Duodenal mucosa (tissue), 2 donors: ENCODE measurements at regions not wholly inside any gene's neighbourhood (a gene's known extent, or its start where the extent isn't known, plus 50 kb on each side); places are given as distances from the start of the nearest gene placed in this dataset.

Experiments used
- H3K27ac ChIP-seq: one replicate; pipeline ENCODE4 v1.7.0; 2013; ENCODE audit warnings: low read depth, low read length
- H3K27me3 ChIP-seq, 2 donors: one replicate each; pipeline ENCODE4 v1.7.0; 2013; ENCODE audit warnings: low read length in 2 of 2, control low read depth in 1 of 2; ENCODE audit not compliant: insufficient read depth in 2 of 2, control insufficient read depth in 1 of 2
- H3K36me3 ChIP-seq, 2 donors: one replicate each; pipeline ENCODE4 v1.7.0; 2013; ENCODE audit warnings: low read length in 2 of 2, control low read depth in 1 of 2; ENCODE audit not compliant: insufficient read depth in 2 of 2, control insufficient read depth in 1 of 2
- H3K4me1 ChIP-seq, 2 donors: one replicate each; pipeline ENCODE4 v1.7.0; 2013; ENCODE audit warnings: low read length in 2 of 2, control low read depth in 1 of 2; ENCODE audit not compliant: insufficient read depth in 2 of 2, control insufficient read depth in 1 of 2
- H3K4me3 ChIP-seq, 2 donors: one replicate each; pipeline ENCODE4 v1.7.0; 2013; ENCODE audit warnings: low read length in 2 of 2, low read depth in 1 of 2
- H3K9ac ChIP-seq, 2 donors: one replicate each; pipeline ENCODE4 v1.7.0; 2013; ENCODE audit warnings: low read length in 2 of 2, low read depth in 1 of 2
- H3K9me3 ChIP-seq, 2 donors: one replicate each; pipeline ENCODE4 v1.7.0; 2013; ENCODE audit warnings: low read length in 2 of 2, control low read depth in 1 of 2; ENCODE audit not compliant: control insufficient read depth in 1 of 2

DNA sequence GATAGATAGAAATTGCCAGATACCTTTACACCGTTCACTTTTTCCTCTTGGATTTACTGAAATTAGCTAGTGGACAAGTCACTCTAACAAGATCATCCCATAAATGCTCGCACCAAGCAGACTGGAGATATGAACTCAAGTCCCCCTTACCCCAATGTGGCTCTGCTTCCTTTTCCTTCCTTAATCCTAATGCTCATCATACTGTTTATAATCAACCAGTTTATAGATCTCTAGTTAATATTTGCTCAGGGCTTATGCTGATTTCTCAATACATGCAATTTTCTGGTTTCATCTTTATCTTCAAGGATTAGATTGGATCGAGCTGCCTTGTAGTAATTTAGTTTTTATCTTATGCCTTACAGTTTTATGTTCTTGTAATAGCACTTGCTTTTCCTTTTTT lies 318.3 kb upstream of the KLHL29 start:
- Histone ChIP-seq H3K9ac (no peak overlapping the region), H3K4me1 (peaks cover 8 to 20% of the 10 kb centered on the region in 2 donors), H3K27me3 (no peaks in the 10 kb centered on the region), H3K27ac (no peak overlapping the region), H3K4me3 (no peak overlapping the region), H3K36me3 (no peaks in the 10 kb centered on the region), H3K9me3 (no peaks in the 10 kb centered on the region)

DNA sequence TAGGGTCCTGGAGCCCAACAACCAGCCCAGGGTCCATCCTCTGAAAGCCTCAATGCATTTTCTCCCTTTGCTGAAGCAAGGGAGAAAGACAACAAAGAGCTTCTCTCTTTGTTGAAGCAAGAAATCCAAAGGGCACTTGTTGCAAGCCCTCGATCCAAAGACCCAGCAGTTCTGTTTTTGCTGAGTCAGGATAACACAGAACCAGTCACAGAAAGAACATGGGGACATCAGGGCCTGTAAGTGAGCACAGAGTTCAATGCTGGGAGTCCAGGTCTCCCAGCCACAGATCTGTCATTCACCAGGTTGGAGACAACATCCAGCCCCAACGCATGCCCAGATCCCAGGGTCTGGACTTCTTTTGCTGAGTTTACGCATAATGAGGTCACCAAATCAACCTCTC lies 315.8 kb upstream of the KLHL29 start:
- Histone ChIP-seq H3K9ac (no peak overlapping the region), H3K27me3 (no peaks in the 10 kb centered on the region), H3K36me3 (no peaks in the 10 kb centered on the region), H3K4me1 (peaks cover 15 to 27% of the 10 kb centered on the region in 2 donors), H3K9me3 (no peaks in the 10 kb centered on the region), H3K27ac (no peak overlapping the region), H3K4me3 (no peak overlapping the region)

DNA sequence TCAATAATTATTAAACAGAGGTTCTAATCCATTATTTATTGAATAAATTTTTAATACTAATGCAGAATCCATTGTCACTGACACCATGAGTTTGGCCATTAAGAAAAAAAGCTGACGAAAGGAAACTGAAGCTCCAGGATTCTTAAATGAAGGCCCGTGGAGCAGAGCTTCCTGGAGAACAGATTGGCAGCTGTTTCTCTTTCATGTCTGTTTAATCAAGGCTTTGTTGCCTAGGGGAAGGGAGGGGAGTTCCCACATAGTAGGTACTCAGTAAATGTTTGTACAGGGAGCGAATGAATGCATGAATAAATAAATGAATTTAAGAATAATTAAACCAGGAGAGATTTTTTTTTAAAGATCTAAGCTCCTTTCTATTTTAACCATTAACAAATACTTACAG lies 315.1 kb upstream of the KLHL29 start:
- H3K27me3 ChIP-seq, result no peaks in the 10 kb centered on the region

DNA sequence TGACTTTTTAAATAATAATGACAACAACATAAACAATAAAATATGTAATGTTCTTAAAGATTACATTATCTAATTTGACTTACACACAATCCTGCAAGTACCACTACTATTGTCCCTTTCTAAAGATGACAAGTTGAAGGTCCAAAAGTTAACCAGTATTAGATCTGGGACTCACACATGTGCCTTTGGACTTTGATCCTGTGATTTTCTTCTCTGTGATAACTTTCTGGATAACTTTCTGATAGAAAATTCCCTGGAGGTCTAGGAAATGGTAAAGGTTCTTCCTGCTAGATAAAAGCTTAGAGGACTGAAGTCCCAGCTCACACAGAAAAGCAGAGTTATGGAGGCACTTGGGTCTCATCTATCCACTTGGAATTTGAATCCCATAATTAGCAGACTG lies 311.9 kb upstream of the KLHL29 start:
- no peaks in the 10 kb centered on the region for H3K36me3 ChIP-seq
- peaks cover 8 to 15% of the 10 kb centered on the region in 2 donors for H3K4me1 ChIP-seq
- no peak overlapping the region for H3K4me3 ChIP-seq
- H3K27me3 ChIP-seq, result no peaks in the 10 kb centered on the region
- H3K9ac ChIP-seq, result no peak overlapping the region
- no peaks in the 10 kb centered on the region for H3K9me3 ChIP-seq
- no peak overlapping the region for H3K27ac ChIP-seq

More for the DNA sequence above, 315.1 kb upstream of the KLHL29 start:
- Histone ChIP-seq H3K27ac (no peak overlapping the region), H3K4me1 (peaks cover 15 to 27% of the 10 kb centered on the region in 2 donors), H3K9me3 (no peaks in the 10 kb centered on the region), H3K9ac (no peak overlapping the region), H3K4me3 (no peak overlapping the region), H3K36me3 (no peaks in the 10 kb centered on the region)

DNA sequence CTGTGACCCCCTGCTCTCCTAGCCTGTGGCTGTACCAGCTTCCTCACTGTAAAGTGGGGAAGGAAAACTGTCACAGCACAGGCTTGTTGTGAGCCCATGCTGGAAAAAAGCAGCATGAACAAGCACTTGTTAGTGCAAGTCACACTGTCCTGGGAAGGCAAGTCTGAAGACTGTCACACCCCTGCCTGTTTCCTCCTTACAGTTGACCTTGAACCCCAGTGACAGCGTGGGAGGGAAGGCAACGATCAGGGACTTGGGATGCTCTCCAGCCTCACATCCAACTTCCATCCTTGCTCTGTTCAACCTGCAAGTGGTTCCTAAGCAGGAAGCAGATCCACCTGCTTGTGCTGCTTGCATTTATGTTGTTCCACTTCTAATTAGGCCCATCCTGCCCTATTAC lies 311.3 kb upstream of the KLHL29 start:
- Histone ChIP-seq H3K9ac (no peak overlapping the region), H3K9me3 (no peaks in the 10 kb centered on the region), H3K27me3 (no peaks in the 10 kb centered on the region), H3K4me3 (no peak overlapping the region), H3K4me1 (peaks cover 8 to 15% of the 10 kb centered on the region in 2 donors), H3K27ac (no peak overlapping the region), H3K36me3 (no peaks in the 10 kb centered on the region)

DNA sequence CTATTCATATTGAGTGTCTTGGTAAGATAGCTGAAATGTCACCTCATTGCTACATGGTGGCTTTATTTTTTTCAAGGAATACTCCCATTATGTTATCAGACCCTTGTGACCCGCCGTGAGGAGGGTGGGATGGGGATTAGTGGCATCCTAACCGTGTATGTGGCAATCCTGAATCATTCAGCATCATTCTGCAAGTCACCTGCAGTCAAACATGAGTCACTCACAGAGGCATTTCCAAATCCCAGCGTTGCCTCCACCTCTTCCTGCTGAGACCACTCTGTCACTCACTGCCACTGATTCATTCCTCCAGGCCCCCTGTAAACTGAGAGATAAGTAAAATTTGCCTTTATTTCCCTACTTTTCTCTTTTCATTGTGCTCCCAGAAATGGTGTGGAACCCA lies 307.4 kb upstream of the KLHL29 start:
- Histone ChIP-seq H3K36me3 (no peaks in the 10 kb centered on the region), H3K27ac (no peak overlapping the region), H3K9ac (no peak overlapping the region), H3K27me3 (no peaks in the 10 kb centered on the region), H3K9me3 (peaks cover 0 to 2% of the 10 kb centered on the region in 2 donors), H3K4me3 (no peak overlapping the region), H3K4me1 (peaks cover 8% of the 10 kb centered on the region in 2 donors)

DNA sequence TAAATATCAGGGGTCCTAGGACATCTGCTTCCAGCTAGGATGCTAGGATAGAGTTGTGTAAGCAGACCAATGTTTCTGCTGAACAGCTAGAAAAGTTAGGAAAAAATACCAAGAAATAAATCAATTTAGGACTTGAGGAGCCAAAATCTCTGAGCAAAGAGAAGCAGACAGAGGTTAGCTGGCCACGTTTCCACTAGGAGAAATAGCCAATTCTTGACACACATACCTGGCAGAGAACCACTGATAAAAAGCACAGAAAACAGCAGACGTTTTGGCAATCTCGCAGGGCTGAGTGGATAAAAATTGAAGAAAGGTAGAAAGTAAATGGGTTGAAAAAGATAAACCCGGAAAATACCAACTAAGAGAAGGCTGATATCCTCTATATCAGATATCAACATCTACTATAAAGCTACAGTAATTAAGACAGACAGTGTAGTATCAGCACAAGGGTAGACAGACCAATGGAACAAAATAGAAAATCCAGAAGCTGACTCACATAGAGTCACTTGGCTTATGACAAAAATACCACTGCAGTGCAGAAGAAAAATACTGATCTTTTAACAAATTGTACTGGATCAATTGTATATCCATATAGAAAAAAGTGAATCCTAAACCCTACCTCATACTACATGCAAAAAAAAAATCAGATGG lies 306.1 kb upstream of the KLHL29 start:
- Histone ChIP-seq H3K27me3 (no peaks in the 10 kb centered on the region), H3K9me3 (peaks cover 0 to 2% of the 10 kb centered on the region in 2 donors), H3K36me3 (no peaks in the 10 kb centered on the region), H3K4me3 (no peak overlapping the region), H3K27ac (no peak overlapping the region), H3K9ac (no peak overlapping the region), H3K4me1 (peaks cover under 1% of the 10 kb centered on the region in 2 donors)

DNA sequence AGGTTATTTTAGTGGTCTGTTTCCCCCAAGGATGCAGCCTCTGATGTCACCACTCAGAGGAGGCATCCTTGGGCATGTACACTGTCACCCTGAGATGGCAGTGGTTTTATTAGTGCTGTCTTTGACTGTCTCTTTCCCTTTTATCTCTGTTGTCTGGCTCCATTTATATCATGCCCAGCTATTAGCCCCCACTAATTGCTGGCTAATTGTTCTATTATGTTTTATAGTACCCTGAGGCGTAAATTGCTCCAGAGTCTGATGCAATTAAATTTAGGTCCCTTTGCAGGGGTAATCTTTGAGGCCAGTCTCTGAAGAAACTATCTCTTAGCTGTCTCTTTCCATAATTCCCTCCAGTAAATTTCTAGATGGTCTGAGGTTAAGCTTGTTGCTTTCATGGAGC lies 301.0 kb upstream of the KLHL29 start:
- Histone ChIP-seq H3K36me3 (no peaks in the 10 kb centered on the region), H3K4me1 (no peaks in the 10 kb centered on the region), H3K27ac (no peak overlapping the region), H3K9me3 (peaks cover 0 to 2% of the 10 kb centered on the region in 2 donors), H3K9ac (no peak overlapping the region), H3K4me3 (no peak overlapping the region), H3K27me3 (no peaks in the 10 kb centered on the region)

DNA sequence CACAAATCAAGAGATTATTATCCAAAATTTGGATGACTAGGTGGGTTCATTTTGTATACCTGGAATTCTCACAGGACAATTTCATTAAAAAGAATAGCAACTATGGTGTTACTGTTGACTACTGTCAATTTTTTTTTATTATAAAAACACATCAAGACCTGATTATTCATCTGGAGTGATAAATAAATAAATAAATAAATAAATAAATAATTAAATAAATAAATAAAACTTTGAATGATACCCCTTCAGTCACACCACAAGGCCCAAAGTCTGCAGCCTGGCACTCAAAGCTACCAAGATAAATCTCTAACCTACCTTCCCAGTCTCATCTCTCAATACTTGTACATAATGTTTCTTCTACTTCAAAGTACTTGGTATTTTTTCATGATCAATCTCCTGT lies 294.0 kb upstream of the KLHL29 start:
- Histone ChIP-seq H3K36me3 (no peaks in the 10 kb centered on the region), H3K9me3 (no peaks in the 10 kb centered on the region), H3K9ac (no peak overlapping the region), H3K4me3 (no peak overlapping the region), H3K27ac (no peak overlapping the region), H3K27me3 (no peaks in the 10 kb centered on the region), H3K4me1 (no peaks in the 10 kb centered on the region)

DNA sequence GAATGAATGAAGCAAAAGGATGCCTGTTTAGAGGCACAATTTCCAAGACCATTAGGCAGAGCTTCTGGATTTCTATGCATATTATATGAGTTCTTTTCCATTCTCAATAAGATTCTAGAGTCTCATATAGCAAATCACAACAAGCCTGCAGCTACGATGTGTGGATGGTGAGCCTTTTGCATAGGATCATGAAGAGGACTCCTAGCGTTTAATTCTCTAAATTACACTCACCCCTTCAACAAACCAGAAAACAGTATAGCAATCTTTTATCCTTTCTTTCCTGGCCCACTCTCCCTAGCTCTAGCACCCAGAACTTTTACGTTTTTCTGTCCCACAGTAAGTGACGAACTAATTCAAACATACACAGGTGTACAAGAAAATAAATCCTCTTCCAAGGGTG lies 293.1 kb upstream of the KLHL29 start:
- Histone ChIP-seq H3K27me3 (no peaks in the 10 kb centered on the region), H3K27ac (no peak overlapping the region), H3K9me3 (no peaks in the 10 kb centered on the region), H3K4me1 (no peaks in the 10 kb centered on the region), H3K4me3 (no peak overlapping the region), H3K9ac (no peak overlapping the region), H3K36me3 (no peaks in the 10 kb centered on the region)

DNA sequence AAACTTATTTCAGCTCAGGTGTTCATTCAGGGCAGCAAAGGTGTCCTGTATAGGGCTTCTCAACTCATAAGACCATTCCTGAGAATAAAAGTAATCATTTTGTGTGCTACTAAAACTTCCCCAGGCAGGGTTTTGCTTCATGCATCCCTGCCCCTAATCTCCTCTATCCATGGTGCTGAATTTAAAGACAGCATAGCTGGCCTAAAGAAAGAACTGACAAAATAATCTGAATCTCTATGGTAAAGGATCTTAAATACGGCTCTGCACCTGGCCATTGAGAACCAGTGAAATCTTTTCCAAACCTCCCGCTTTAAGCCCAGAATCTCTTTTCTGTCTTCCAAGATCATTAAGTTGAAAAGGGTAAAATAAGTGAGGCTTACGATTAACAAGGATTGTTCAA lies 292.1 kb upstream of the KLHL29 start:
- Histone ChIP-seq H3K9ac (no peak overlapping the region), H3K4me1 (no peaks in the 10 kb centered on the region), H3K9me3 (no peaks in the 10 kb centered on the region), H3K36me3 (no peaks in the 10 kb centered on the region), H3K4me3 (no peak overlapping the region), H3K27ac (no peak overlapping the region), H3K27me3 (no peaks in the 10 kb centered on the region)
